ENCODE measurements at regions not wholly inside any gene's neighbourhood (a gene's known extent, or its start where the extent isn't known, plus 50 kb on each side); places are given as distances from the start of the nearest gene placed in this dataset.

GRCh38 chr17:70763018-70763417 is 593.7 kb downstream of the KCNJ2 start:
- Histone ChIP-seq H3K9me1 (ENCODE audit: insufficient read depth, low read length) (no peaks in the 10 kb centered on the region), H4K8ac (ENCODE audit: low read depth in 2 of 2, low read length in 2 of 2) (no peak overlapping the region), H3K4me3 (ENCODE audit: insufficient read depth, low read depth, low read length) (no peak overlapping the region), H2AK9ac (replicated peaks; ENCODE audit: low read depth, low read length, poor library complexity) (no peak overlapping the region), H2BK20ac (ENCODE audit: low read depth, low read length) (no peak overlapping the region), H4K91ac (ENCODE audit: insufficient read depth, low read depth, low read length) (no peak overlapping the region), H4K20me1 (ENCODE audit: insufficient read depth, low read length) (no peaks in the 10 kb centered on the region), H2AK5ac (ENCODE audit: low read depth, low read length) (no peak overlapping the region), H3K14ac (replicated peaks; ENCODE audit: low read depth, low read length) (no peak overlapping the region), H3K36me3 (ENCODE audit: control insufficient read depth, insufficient read depth, low read length) (no peaks in the 10 kb centered on the region), H3K9ac (ENCODE audit: low read depth, low read length) (no peak overlapping the region), H3K23ac (ENCODE audit: low read depth, low read length) (no peak overlapping the region), H3K4me2 (ENCODE audit: low read depth, low read length) (no peak overlapping the region), H3K27me3 (ENCODE audit: control insufficient read depth, insufficient read depth, low read length) (no peaks in the 10 kb centered on the region), H3K27ac (ENCODE audit: insufficient read depth, low read length) (no peak overlapping the region), H2BK120ac (ENCODE audit: low read depth, low read length) (no peak overlapping the region), H2BK15ac (ENCODE audit: low read depth, low read length) (no peak overlapping the region), H2AFZ (replicated peaks; ENCODE audit: low read length, poor library complexity) (no peak overlapping the region), H4K5ac (ENCODE audit: low read depth, low read length) (no peak overlapping the region), H3K9me3 (ENCODE audit: control insufficient read depth, insufficient read depth, low read length) (no peaks in the 10 kb centered on the region), H3K18ac (ENCODE audit: low read depth, low read length) (no peak overlapping the region), H3K79me1 (ENCODE audit: low read depth in 1 of 2, low read length in 2 of 2) (no peaks in the 10 kb centered on the region), H3K4ac (ENCODE audit: low read depth, low read length) (no peak overlapping the region), H3K56ac (ENCODE audit: extremely low read depth, insufficient read depth, low read length) (no peak overlapping the region), H2BK5ac (ENCODE audit: low read depth, low read length, poor library complexity, severe bottlenecking) (no peak overlapping the region), H3K4me1 (ENCODE audit: control insufficient read depth, insufficient read depth, low read length) (no peaks in the 10 kb centered on the region)
- ChIA-PET POLR2A (ENCODE audit: unreplicated experiment) (no interaction called here), CTCF (no interaction called here)
- ATAC-seq (ENCODE audit: low read depth) (no peak), DNase-seq (no peak)
- in situ Hi-C loops (cut with MboI; ENCODE audit: low sequenced_read_pairs) (loop anchor here (10.0 kb wide), 2 partner anchors 1352 to 1782 kb away; no protein-coding TSS in a partner anchor), dilution Hi-C loops (cut with HindIII; ENCODE audit: low sequenced_read_pairs, unreplicated experiment) (no loop called here), intact Hi-C loops (cut with micrococcal nuclease) (no loop called here)
- 40% methylated on average over 1 of the region's 3 CpGs; no CpG with 5 or more reads in 1 of the 2 experiments for WGBS, 2 experiments (ENCODE audit: extremely low coverage in 2 of 2, insufficient read length in 1 of 2)
- TF ChIP-seq MAFK (IDR thresholded peaks at IDR 0.05; ENCODE audit: low read depth, low read length) (no peak), MXI1 (IDR thresholded peaks at IDR 0.05; ENCODE audit: borderline replicate concordance, low read depth, low read length) (no peak), NFE2L2 (IDR thresholded peaks at IDR 0.05; ENCODE audit: low read depth, low read length) (no peak), MAZ (IDR thresholded peaks at IDR 0.05; ENCODE audit: borderline replicate concordance, low read depth, low read length) (no peak), BHLHE40 (IDR thresholded peaks at IDR 0.05; ENCODE audit: low read depth, low read length) (no peak), POLR2A (IDR thresholded peaks at IDR 0.05; ENCODE audit: low read depth, low read length) (no peak), SMC3 (IDR thresholded peaks at IDR 0.05; ENCODE audit: low read depth, low read length) (no peak), FOS (IDR thresholded peaks at IDR 0.05; ENCODE audit: low read depth, low read length) (no peak), CEBPB (IDR thresholded peaks at IDR 0.05; ENCODE audit: low read depth, low read length) (no peak), CTCF (conservative IDR thresholded peaks at IDR 0.05; ENCODE audit: low read depth, low read length) (no peak), RAD21 (IDR thresholded peaks at IDR 0.05; ENCODE audit: low read length) (no peak), RFX5 (IDR thresholded peaks at IDR 0.05; ENCODE audit: low read depth, low read length) (no peak), RCOR1 (IDR thresholded peaks at IDR 0.05; ENCODE audit: insufficient replicate concordance, low read length) (no peak)
- TF ChIP-seq, protein P1, sequence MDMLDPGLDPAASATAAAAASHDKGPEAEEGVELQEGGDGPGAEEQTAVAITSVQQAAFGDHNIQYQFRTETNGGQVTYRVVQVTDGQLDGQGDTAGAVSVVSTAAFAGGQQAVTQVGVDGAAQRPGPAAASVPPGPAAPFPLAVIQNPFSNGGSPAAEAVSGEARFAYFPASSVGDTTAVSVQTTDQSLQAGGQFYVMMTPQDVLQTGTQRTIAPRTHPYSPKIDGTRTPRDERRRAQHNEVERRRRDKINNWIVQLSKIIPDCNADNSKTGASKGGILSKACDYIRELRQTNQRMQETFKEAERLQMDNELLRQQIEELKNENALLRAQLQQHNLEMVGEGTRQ (IDR thresholded peaks at IDR 0.05; ENCODE audit: low read depth, low read length): no peak
- TF ChIP-seq, protein P2, sequence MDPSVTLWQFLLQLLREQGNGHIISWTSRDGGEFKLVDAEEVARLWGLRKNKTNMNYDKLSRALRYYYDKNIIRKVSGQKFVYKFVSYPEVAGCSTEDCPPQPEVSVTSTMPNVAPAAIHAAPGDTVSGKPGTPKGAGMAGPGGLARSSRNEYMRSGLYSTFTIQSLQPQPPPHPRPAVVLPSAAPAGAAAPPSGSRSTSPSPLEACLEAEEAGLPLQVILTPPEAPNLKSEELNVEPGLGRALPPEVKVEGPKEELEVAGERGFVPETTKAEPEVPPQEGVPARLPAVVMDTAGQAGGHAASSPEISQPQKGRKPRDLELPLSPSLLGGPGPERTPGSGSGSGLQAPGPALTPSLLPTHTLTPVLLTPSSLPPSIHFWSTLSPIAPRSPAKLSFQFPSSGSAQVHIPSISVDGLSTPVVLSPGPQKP (IDR thresholded peaks at IDR 0.05; ENCODE audit: borderline replicate concordance, low read depth, low read length): no peak
- BruUV-seq (replicated peaks): no TSS peak

All from IMR-90 (cell line).